ENCODE measurements at regions not wholly inside any gene's neighbourhood (a gene's known extent, or its start where the extent isn't known, plus 50 kb on each side); places are given as distances from the start of the nearest gene placed in this dataset.

DNA sequence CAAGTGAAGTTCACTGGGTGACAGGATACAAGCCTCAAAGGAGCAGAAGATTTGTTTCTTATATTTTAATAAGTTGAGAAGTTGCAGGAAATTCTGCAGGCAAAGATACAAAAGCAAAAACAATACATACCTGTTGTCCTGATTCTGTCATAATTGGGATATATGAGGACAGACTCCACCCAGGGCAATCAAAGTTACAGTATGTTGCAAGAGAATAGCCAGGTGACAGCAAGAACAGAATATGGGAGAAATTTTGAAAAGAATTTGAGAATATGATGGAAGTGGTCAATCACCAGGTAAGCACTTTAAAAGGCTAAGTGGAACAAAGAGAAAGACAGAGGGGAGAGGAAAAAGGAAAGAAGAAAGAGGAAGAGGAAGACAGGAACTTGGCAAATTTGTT, 607.6 kb upstream of the ADGRL4 start:
- TF ChIP-seq ZNF274 (IDR thresholded peaks at IDR 0.05; ENCODE audit: low read depth, low read length): no peak
- H3K4me3 ChIP-seq (ENCODE audit: low read length): no peak overlapping the region

DNA sequence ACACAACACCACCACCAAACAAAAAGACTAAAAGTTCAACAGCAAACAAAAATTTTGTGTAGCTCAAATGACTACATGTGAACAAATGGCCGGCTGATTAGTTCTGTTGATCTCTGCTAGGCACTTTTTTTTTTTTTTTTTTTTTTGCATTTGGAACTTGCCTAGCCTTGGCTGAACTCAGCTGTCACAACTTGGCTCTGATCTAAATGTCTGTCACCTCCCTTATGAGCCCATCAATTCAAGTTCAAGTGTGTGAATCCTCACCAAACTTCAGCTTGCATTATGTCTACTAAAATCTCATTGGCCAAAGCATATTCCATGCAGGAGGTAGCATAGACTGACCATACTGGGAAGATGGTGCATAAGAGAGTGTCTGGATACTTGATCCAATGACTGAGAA, 606.5 kb upstream of the ADGRL4 start:
- TF ChIP-seq ZNF274 (IDR thresholded peaks at IDR 0.05; ENCODE audit: low read depth, low read length): no peak
- no peak overlapping the region for H3K4me3 ChIP-seq (ENCODE audit: low read length)

DNA sequence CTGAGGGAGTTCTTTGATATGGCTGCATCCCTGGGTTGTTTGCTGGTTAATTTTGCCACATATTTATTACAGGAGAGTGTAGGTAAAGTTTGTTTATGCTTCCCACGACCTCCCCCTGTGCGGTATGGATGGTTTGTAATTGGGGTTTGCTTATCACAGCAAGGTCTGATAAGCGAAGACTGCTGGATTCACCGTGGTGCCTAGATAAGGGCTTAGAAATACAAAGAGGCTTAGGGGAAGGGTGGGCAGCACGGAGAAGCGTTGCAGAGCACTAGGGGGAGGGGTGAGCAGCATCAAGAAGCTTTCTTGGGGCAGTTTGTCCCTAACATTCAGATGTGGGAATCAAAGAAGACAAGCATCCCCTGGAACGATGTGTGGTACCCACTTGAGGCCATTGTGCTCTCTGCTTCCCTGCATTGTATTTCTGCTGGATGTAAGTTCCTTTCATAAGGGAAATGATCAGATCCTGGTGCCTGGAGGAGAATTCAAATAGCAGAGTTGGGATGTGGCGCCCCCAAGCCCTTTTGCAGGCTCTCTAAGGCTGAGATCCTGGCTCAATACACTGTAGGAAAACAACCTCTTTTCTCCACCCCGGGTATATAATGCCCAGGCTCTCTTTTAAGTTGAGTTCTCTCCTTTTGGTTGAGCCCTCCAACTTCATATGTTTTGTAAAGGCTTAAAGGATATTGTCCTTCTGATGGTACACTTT, 598.1 kb upstream of the ADGRL4 start:
- H3K4me3 ChIP-seq (ENCODE audit: low read length): no peak overlapping the region
- no peak for TF ChIP-seq ZNF274 (IDR thresholded peaks at IDR 0.05; ENCODE audit: low read depth, low read length)

DNA sequence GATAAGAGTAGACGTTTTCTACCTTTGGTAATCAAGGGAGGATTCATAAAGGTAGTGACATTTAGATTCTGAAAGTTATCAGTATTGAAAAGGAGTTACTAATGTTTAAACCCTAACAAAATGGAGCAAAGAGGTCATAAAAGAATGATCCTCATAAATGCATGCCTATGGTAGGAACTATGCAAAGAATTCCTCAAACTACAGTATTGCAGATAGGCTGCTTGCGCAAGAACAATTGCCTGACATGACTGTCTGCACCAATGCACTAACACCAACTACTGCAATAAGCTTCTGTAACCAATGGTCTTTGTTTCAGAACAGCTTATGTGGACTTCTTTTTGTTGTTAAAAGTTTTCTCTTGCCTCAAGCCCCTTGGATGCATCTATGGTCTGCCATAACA, 597.3 kb upstream of the ADGRL4 start:
- TF ChIP-seq ZNF274 (IDR thresholded peaks at IDR 0.05; ENCODE audit: low read depth, low read length): no peak

DNA sequence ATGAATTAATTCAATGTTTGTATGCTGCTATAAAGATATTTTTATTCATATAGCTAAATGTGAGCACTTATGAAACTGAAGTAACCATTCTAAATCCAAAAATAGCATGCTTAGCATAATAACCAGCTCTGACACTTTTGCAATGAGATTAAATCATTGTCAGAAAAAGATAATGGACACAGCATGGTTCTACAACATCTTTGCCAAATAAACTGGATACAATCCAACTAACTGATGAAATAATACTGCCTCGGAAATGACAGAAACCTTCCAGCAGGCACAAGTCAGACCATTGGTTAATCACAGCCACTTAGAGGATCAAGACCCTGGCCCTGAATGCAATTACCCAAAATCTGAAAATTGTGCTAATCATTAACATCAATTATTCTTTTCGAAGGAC, 592.7 kb upstream of the ADGRL4 start:
- no peak overlapping the region for H3K4me3 ChIP-seq (ENCODE audit: low read length)
- no peak for TF ChIP-seq ZNF274 (IDR thresholded peaks at IDR 0.05; ENCODE audit: low read depth, low read length)

More for the DNA sequence above, 597.3 kb upstream of the ADGRL4 start:
- no peak overlapping the region for H3K4me3 ChIP-seq (ENCODE audit: low read length)

DNA sequence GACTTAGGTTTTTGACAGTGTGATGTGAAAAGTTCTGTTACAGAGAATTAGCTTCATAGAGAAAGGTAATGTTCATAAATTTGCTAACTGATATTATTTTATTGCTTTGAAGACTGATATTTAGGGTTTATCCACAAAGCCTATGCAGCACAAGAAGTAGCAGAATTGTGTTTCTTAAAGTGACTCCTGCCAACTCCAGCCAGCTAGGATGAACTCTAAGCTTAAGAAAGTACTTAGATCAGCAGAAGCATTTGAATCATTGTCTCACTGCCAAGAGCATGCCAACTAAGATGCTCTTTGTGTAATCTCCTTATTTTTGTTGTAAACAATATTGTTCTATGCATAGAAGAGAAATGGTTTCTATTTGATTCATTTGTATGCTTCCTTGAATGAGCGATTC, 589.4 kb upstream of the ADGRL4 start:
- no peak overlapping the region for H3K4me3 ChIP-seq (ENCODE audit: low read length)
- TF ChIP-seq ZNF274 (IDR thresholded peaks at IDR 0.05; ENCODE audit: low read depth, low read length): no peak

DNA sequence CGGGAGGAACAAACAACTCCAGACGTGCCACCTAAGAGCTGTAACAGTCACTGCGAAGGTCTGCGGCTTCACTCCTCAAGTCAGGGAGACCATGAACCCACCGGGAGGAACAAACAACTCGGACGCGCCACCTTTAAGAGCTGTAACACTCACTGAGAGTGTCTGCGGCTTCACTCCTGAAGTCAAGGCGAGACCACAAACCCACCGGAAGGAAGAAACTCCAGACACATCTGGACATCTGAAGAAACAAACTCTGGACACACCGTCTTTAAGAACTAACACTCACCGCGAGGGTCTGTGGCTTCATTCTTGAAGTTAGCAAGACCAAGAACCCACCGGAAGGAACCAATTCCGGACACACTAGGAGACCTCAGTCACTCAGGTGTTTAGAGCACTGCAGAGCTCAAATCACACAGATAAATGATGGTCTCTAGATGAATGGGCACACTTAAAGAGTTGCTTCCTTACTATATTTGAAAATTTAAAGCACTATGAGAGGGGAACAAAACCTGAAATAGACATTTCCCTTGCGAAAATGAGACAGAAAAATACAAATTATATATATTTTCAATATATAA, 587.7 kb upstream of the ADGRL4 start:
- no peak for TF ChIP-seq ZNF274 (IDR thresholded peaks at IDR 0.05; ENCODE audit: low read depth, low read length)
- H3K4me3 ChIP-seq (ENCODE audit: low read length): no peak overlapping the region

DNA sequence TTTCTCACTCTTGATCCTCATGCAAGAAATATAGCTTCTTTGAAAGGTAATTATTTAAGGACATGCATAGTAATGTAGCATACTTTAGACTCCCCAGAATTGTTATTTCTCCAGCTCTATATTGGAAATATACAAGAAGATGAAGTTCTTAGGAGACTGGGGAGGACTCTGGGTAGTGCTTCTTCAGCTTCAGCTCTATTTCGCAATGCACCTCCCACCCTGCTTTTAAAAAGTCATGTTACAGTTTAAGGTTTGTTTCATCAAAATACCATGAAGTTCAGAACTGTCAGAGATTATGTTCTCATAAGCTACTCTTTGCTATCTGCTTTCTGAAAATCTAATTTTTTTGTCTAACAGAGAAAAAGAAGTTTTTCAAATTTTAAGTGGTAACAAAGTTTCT, 586.2 kb upstream of the ADGRL4 start:
- no peak overlapping the region for H3K4me3 ChIP-seq (ENCODE audit: low read length)
- TF ChIP-seq ZNF274 (IDR thresholded peaks at IDR 0.05; ENCODE audit: low read depth, low read length): no peak

DNA sequence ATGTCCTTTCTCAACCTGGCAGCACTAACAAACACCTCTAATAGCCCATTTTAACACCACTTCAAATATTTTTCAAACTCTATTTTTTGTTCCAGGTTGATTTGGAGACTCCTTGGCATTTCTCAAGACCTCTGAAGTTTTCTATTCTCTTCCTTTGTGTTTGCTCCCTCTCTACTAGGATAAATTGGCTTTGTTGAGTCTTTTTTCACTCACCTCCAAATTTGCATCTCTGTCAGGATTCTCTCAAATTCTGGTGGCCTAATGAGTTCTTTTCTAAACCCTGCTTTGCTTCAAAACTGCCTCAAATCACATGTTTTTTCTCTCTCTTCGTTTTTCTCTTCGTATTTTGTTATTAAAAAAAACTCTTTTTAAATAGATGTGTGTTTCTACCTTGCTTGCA, 582.2 kb upstream of the ADGRL4 start:
- no peak for TF ChIP-seq ZNF274 (IDR thresholded peaks at IDR 0.05; ENCODE audit: low read depth, low read length)
- no peak overlapping the region for H3K4me3 ChIP-seq (ENCODE audit: low read length)

DNA sequence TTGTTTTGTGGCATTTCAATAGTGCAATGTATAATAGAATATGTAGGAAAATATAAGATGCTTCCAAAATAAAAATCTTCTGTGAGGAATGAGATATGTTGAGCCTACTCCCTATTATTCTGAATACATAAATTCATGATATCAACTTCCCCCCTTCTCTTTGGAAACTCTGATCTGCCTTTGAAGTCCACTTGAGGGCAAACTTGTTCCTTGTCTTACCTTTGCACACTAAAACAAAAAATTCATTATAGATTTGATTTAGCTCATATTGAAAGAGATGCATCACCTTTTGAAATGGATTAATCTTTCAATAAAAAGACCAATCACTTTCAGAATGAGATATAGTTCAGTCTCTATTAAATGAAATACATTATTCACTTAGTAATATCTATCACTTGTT, 580.7 kb upstream of the ADGRL4 start:
- TF ChIP-seq ZNF274 (IDR thresholded peaks at IDR 0.05; ENCODE audit: low read depth, low read length): no peak

DNA sequence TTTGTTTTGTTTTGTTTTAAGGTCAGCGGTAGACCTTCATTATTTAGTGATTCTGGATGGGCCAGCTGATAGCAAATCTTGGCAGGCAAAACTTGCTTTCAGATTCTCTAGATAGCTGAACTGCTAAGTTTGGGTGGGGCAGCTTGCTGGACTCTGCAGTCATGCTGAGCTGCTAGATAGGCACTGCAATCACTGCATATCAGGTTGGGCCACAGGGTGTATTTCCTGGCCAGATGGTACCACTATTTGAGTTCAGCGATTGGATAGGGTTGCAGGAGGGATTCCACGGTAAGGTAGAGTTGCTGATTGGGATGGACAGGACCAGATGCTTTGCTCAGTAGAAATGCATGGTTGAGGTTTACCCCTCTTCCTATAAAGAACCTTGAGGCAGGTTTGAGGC, 579.3 kb upstream of the ADGRL4 start:
- no peak for TF ChIP-seq ZNF274 (IDR thresholded peaks at IDR 0.05; ENCODE audit: low read depth, low read length)

More for the DNA sequence above, 580.7 kb upstream of the ADGRL4 start:
- no peak overlapping the region for H3K4me3 ChIP-seq (ENCODE audit: low read length)

DNA sequence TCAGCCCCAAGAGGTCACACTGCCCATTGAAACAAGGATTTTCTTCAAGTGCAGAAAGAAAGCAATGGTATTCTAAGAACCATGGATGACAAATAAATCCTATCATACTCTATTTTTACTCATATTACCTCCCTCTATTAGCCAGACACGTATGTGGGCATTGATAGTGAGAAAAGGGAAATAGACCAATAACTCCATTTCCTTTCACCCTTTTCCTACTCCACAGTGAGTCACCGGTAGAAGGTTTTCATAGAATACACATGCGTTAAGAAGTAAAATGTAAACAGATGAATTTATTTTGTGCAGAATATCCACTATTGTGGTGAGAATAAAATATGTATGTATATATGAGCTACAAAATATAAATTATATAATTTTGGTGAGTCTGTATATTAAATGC, 568.9 kb upstream of the ADGRL4 start:
- TF ChIP-seq ZNF274 (IDR thresholded peaks at IDR 0.05; ENCODE audit: low read depth, low read length): no peak
- no peak overlapping the region for H3K4me3 ChIP-seq (ENCODE audit: low read length)

More for the DNA sequence above, 579.3 kb upstream of the ADGRL4 start:
- no peak overlapping the region for H3K4me3 ChIP-seq (ENCODE audit: low read length)

DNA sequence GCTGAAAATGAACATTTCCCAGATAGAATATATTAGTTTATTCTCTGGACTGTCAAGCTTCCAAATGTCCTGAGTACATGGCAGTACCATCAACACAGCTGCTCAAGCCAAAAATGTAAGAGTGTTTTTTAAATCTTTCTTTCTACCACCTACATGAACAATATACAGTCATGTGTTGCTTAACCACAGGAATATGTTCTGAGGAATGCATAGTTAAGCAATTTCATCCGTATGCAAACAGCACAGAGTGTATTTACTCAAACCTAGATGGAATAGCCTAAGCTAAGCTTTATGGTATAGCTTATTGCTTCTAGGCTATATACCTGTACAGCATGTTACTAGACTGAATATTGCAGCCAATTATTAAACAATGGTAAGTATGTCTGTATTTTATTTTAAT, 561.9 kb upstream of the ADGRL4 start:
- no peak overlapping the region for H3K4me3 ChIP-seq (ENCODE audit: low read length)
- TF ChIP-seq ZNF274 (IDR thresholded peaks at IDR 0.05; ENCODE audit: low read depth, low read length): no peak

DNA sequence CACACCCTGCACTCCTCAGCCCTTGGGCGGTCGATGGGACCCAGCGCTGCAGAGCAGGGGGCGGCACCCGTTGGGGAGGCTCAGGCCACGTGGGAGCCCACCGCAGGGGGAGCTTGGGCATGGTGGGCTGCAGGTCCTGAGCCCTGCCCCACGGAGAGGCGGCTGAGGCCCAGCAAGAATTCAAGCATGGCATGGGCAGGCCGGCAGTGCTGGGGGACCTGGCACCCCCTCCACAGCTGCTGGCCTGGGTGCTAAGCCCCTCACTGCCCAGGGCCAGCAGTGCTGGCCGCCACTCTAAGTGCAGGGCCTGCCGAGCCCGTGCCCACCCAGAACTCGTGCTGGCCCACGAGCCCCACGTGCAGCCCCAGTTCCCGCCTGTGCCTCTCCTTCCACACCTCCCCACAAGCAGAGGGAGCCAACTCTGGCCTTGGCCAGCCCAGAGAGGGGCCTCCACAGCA, 555.0 kb upstream of the ADGRL4 start:
- no peak for TF ChIP-seq ZNF274 (IDR thresholded peaks at IDR 0.05; ENCODE audit: low read depth, low read length)
- H3K4me3 ChIP-seq (ENCODE audit: low read length): no peak overlapping the region

DNA sequence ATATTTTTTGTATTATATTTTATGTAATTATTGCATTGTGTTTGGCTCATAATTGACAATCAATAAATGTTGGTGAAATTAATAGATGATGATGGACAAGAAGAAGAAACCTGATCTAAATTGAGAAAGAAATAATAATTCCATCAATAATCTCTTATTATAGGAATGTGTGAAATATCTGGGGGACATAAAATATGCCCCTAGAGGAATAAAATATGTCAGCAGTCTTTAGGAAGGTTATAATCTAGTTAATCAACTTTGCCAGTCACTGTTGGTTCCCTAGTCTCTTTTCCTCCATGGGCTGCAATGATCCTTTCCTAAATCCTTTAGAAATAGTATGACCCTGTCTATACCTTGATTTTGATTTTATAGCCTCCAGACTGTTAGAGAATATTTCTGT, 549.7 kb upstream of the ADGRL4 start:
- no peak overlapping the region for H3K4me3 ChIP-seq (ENCODE audit: low read length)
- TF ChIP-seq ZNF274 (IDR thresholded peaks at IDR 0.05; ENCODE audit: low read depth, low read length): no peak

DNA sequence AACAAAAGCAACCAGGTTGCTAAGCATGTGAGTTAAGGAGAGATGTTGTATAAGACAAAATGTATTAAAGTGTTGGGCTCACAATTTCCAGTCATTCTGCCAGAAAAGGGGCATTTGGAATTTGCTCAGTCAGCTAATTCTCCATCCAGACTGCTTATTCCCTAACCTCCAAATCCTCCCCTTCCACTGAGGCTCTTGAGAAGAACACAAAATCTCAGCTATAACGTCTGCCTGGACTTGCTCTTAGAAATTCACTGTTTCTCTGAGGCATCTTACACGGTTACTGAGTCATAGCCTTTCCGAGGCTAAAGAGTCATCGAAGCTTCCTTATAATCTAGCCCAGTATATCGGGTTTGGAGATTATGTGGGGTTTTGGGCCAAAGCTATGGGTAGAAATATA, 548.2 kb upstream of the ADGRL4 start:
- TF ChIP-seq ZNF274 (IDR thresholded peaks at IDR 0.05; ENCODE audit: low read depth, low read length): no peak
- no peak overlapping the region for H3K4me3 ChIP-seq (ENCODE audit: low read length)
